Astrocyte (in vitro differentiated cells and primary cell): ENCODE measurements at regions not wholly inside any gene's neighbourhood (a gene's known extent, or its start where the extent isn't known, plus 50 kb on each side); places are given as distances from the start of the nearest gene placed in this dataset.

Experiments used
- DNase-seq: peaks from one replicate; pipeline ENCODE4 v3.0.0-alpha.2; 2010; ENCODE audit warnings: low read depth
- FAIRE-seq: peaks from 2 replicates; lab custom pipeline; 2011; peaks lifted over from hg19 to GRCh38; lab: Jason Lieb, UNC
- H2AFZ ChIP-seq: 2 replicates; pipeline ENCODE4 v1.6.0; 2012; ENCODE audit warnings: low read depth, low read length, inconsistent platforms
- H3K27ac ChIP-seq: 2 replicates; pipeline ENCODE4 v1.5.1; 2011; ENCODE audit warnings: low read depth, low read length, inconsistent platforms
- H3K27me3 ChIP-seq: 2 replicates; pipeline ENCODE4 v1.6.0; 2011; ENCODE audit warnings: low read length, inconsistent platforms; ENCODE audit not compliant: insufficient read depth
- H3K36me3 ChIP-seq: 2 replicates; pipeline ENCODE4 v1.5.1; 2011; ENCODE audit warnings: low read length, inconsistent platforms; ENCODE audit not compliant: insufficient read depth
- H3K4me1 ChIP-seq: 2 replicates; pipeline ENCODE4 v1.5.1; 2011; ENCODE audit warnings: low read length, inconsistent platforms; ENCODE audit not compliant: insufficient read depth
- H3K4me2 ChIP-seq: 2 replicates; pipeline ENCODE4 v1.6.0; 2012; ENCODE audit warnings: low read length, inconsistent platforms
- H3K4me3 ChIP-seq: 2 replicates; pipeline ENCODE4 v1.5.1; 2011; ENCODE audit warnings: low read depth, mild to moderate bottlenecking, low read length, inconsistent platforms; ENCODE audit not compliant: insufficient read depth
- H3K79me2 ChIP-seq: 2 replicates; pipeline ENCODE4 v1.6.0; 2012; ENCODE audit warnings: mild to moderate bottlenecking, low read length, inconsistent platforms; ENCODE audit not compliant: insufficient read depth
- H3K9ac ChIP-seq: 2 replicates; pipeline ENCODE4 v1.6.0; 2012; ENCODE audit warnings: mild to moderate bottlenecking, low read length, inconsistent platforms
- H3K9me3 ChIP-seq: 2 replicates; pipeline ENCODE4 v1.5.1; 2012; ENCODE audit warnings: low read depth, mild to moderate bottlenecking, low read length, inconsistent platforms; ENCODE audit not compliant: insufficient read depth
- H4K20me1 ChIP-seq: 2 replicates; pipeline ENCODE4 v1.6.0; 2012; ENCODE audit warnings: low read length, inconsistent platforms; ENCODE audit not compliant: insufficient read depth
- H3K27ac Mint-ChIP-seq: one replicate; pipeline ENCODE4 v1.8.0; 2021; ENCODE audit warnings: mild to moderate bottlenecking, mixed read lengths; ENCODE audit not compliant: unreplicated experiment
- H3K27me3 Mint-ChIP-seq: one replicate; pipeline ENCODE4 v1.8.0; 2021; ENCODE audit warnings: low read depth, mixed read lengths; ENCODE audit not compliant: unreplicated experiment
- H3K36me3 Mint-ChIP-seq: one replicate; pipeline ENCODE4 v1.8.0; 2021; ENCODE audit warnings: low read depth, mixed read lengths; ENCODE audit not compliant: unreplicated experiment
- H3K4me1 Mint-ChIP-seq: one replicate; pipeline ENCODE4 v1.8.0; 2021; ENCODE audit warnings: low read depth, mixed read lengths; ENCODE audit not compliant: unreplicated experiment
- H3K4me3 Mint-ChIP-seq: one replicate; pipeline ENCODE4 v1.8.0; 2021; ENCODE audit warnings: mild to moderate bottlenecking, moderate library complexity, mixed read lengths; ENCODE audit not compliant: unreplicated experiment
- H3K9me3 Mint-ChIP-seq: one replicate; pipeline ENCODE4 v1.8.0; 2021; ENCODE audit warnings: mild to moderate bottlenecking, mixed read lengths; ENCODE audit not compliant: unreplicated experiment
- EZH2 ChIP-seq: IDR thresholded peaks from 2 replicates; pipeline ENCODE4 v1.6.1; 2012; ENCODE audit warnings: mild to moderate bottlenecking, low read length, inconsistent platforms; ENCODE audit not compliant: insufficient read depth
- TF ChIP-seq, protein P1 (sequence below): IDR thresholded peaks from 2 replicates; pipeline ENCODE4 v1.5.1; 2011; ENCODE audit warnings: low read depth, mild to moderate bottlenecking, inconsistent platforms, low read length, moderate library complexity; ENCODE audit not compliant: insufficient read depth

GRCh38 chr1:11394592-11395245 is 84.2 kb upstream of the DISP3 start:
- no peak for DNase-seq
- Histone ChIP-seq H3K27me3 (peaks cover 8% of the 10 kb centered on the region), H2AFZ (no peak overlapping the region), H3K27ac (no peak overlapping the region), H3K9me3 (no peaks in the 10 kb centered on the region), H3K4me3 (no peak overlapping the region), H3K4me2 (no peak overlapping the region), H3K79me2 (no peaks in the 10 kb centered on the region), H3K36me3 (no peaks in the 10 kb centered on the region), H3K4me1 (no peaks in the 10 kb centered on the region), H3K9ac (no peak overlapping the region), H4K20me1 (no peaks in the 10 kb centered on the region)
- no peak overlapping the region for H3K27ac Mint-ChIP-seq
- peaks cover 75% of the 10 kb centered on the region for H3K27me3 Mint-ChIP-seq
- peaks cover 2% of the 10 kb centered on the region for H3K9me3 Mint-ChIP-seq
- no peaks in the 10 kb centered on the region for H3K36me3 Mint-ChIP-seq
- no peak for FAIRE-seq
- TF ChIP-seq, protein P1, sequence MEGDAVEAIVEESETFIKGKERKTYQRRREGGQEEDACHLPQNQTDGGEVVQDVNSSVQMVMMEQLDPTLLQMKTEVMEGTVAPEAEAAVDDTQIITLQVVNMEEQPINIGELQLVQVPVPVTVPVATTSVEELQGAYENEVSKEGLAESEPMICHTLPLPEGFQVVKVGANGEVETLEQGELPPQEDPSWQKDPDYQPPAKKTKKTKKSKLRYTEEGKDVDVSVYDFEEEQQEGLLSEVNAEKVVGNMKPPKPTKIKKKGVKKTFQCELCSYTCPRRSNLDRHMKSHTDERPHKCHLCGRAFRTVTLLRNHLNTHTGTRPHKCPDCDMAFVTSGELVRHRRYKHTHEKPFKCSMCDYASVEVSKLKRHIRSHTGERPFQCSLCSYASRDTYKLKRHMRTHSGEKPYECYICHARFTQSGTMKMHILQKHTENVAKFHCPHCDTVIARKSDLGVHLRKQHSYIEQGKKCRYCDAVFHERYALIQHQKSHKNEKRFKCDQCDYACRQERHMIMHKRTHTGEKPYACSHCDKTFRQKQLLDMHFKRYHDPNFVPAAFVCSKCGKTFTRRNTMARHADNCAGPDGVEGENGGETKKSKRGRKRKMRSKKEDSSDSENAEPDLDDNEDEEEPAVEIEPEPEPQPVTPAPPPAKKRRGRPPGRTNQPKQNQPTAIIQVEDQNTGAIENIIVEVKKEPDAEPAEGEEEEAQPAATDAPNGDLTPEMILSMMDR = no peak
- TF ChIP-seq EZH2 = no peak
- no peak overlapping the region for H3K4me3 Mint-ChIP-seq
- no peaks in the 10 kb centered on the region for H3K4me1 Mint-ChIP-seq

DNA sequence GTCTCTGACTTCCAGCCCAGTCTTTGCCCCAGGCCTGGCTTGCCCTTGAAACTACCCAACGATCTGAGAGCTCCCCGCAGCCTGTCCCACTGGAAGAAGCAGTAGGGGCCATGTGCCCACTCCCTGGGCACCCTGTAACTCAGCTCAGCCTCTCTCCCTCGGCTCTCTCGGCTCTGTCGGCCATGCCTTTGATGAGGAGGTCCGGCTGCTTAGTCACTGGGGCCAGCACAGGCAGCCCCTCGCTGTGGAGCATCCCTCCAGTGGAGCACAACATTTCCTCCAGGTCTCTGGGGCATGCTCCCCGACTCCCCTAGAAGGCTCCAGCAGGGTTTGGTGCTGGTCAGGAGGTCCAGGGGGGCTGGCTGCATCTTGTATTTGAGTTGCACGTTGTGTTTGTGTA is 83.3 kb upstream of the DISP3 start:
- Mint-ChIP-seq H3K27me3 (peaks cover 73% of the 10 kb centered on the region), H3K36me3 (no peaks in the 10 kb centered on the region), H3K4me3 (no peak overlapping the region), H3K27ac (no peak overlapping the region), H3K4me1 (no peaks in the 10 kb centered on the region), H3K9me3 (peaks cover 2% of the 10 kb centered on the region)
- H2AFZ ChIP-seq = no peak overlapping the region
- no peak for FAIRE-seq
- no peak for DNase-seq
- H3K27me3 ChIP-seq = peaks cover 8% of the 10 kb centered on the region
- no peaks in the 10 kb centered on the region for H3K36me3 ChIP-seq
- no peak overlapping the region for H3K27ac ChIP-seq
- H3K79me2 ChIP-seq = no peaks in the 10 kb centered on the region
- no peaks in the 10 kb centered on the region for H4K20me1 ChIP-seq
- H3K4me2 ChIP-seq = no peak overlapping the region
- no peak for TF ChIP-seq EZH2
- TF ChIP-seq, protein P1 = no peak
- H3K4me1 ChIP-seq = no peaks in the 10 kb centered on the region
- H3K9me3 ChIP-seq = no peaks in the 10 kb centered on the region
- no peak overlapping the region for H3K9ac ChIP-seq
- H3K4me3 ChIP-seq = no peak overlapping the region

- Mint-ChIP-seq H3K36me3 (no peaks in the 10 kb centered on the region), H3K27ac (no peak overlapping the region), H3K27me3 (peaks cover 58% of the 10 kb centered on the region), H3K9me3 (peaks cover 3% of the 10 kb centered on the region), H3K4me1 (no peaks in the 10 kb centered on the region), H3K4me3 (no peak overlapping the region)
- TF ChIP-seq EZH2 = no peak
- TF ChIP-seq, protein P1 = no peak
- Histone ChIP-seq H3K27me3 (no peaks in the 10 kb centered on the region), H3K4me1 (no peaks in the 10 kb centered on the region), H3K9ac (no peak overlapping the region), H3K36me3 (no peaks in the 10 kb centered on the region), H3K4me2 (no peak overlapping the region), H4K20me1 (no peaks in the 10 kb centered on the region), H3K27ac (no peak overlapping the region), H3K79me2 (no peaks in the 10 kb centered on the region), H3K9me3 (no peaks in the 10 kb centered on the region), H2AFZ (no peak overlapping the region), H3K4me3 (no peak overlapping the region)
- DNase-seq (no peak), FAIRE-seq (no peak)
Measured at GRCh38 chr1:11397151-11397901, 81.6 kb upstream of the DISP3 start.
